Astrocyte (in vitro differentiated cells and primary cell): ENCODE measurements at regions not wholly inside any gene's neighbourhood (a gene's known extent, or its start where the extent isn't known, plus 50 kb on each side); places are given as distances from the start of the nearest gene placed in this dataset.

Experiments used
- DNase-seq: peaks from one replicate; pipeline ENCODE4 v3.0.0-alpha.2; 2010; ENCODE audit warnings: low read depth
- FAIRE-seq: peaks from 2 replicates; lab custom pipeline; 2011; peaks lifted over from hg19 to GRCh38; lab: Jason Lieb, UNC
- H2AFZ ChIP-seq: 2 replicates; pipeline ENCODE4 v1.6.0; 2012; ENCODE audit warnings: low read depth, low read length, inconsistent platforms
- H3K27ac ChIP-seq: 2 replicates; pipeline ENCODE4 v1.5.1; 2011; ENCODE audit warnings: low read depth, low read length, inconsistent platforms
- H3K27me3 ChIP-seq: 2 replicates; pipeline ENCODE4 v1.6.0; 2011; ENCODE audit warnings: low read length, inconsistent platforms; ENCODE audit not compliant: insufficient read depth
- H3K36me3 ChIP-seq: 2 replicates; pipeline ENCODE4 v1.5.1; 2011; ENCODE audit warnings: low read length, inconsistent platforms; ENCODE audit not compliant: insufficient read depth
- H3K4me1 ChIP-seq: 2 replicates; pipeline ENCODE4 v1.5.1; 2011; ENCODE audit warnings: low read length, inconsistent platforms; ENCODE audit not compliant: insufficient read depth
- H3K4me2 ChIP-seq: 2 replicates; pipeline ENCODE4 v1.6.0; 2012; ENCODE audit warnings: low read length, inconsistent platforms
- H3K4me3 ChIP-seq: 2 replicates; pipeline ENCODE4 v1.5.1; 2011; ENCODE audit warnings: low read depth, mild to moderate bottlenecking, low read length, inconsistent platforms; ENCODE audit not compliant: insufficient read depth
- H3K79me2 ChIP-seq: 2 replicates; pipeline ENCODE4 v1.6.0; 2012; ENCODE audit warnings: mild to moderate bottlenecking, low read length, inconsistent platforms; ENCODE audit not compliant: insufficient read depth
- H3K9ac ChIP-seq: 2 replicates; pipeline ENCODE4 v1.6.0; 2012; ENCODE audit warnings: mild to moderate bottlenecking, low read length, inconsistent platforms
- H3K9me3 ChIP-seq: 2 replicates; pipeline ENCODE4 v1.5.1; 2012; ENCODE audit warnings: low read depth, mild to moderate bottlenecking, low read length, inconsistent platforms; ENCODE audit not compliant: insufficient read depth
- H4K20me1 ChIP-seq: 2 replicates; pipeline ENCODE4 v1.6.0; 2012; ENCODE audit warnings: low read length, inconsistent platforms; ENCODE audit not compliant: insufficient read depth
- H3K27ac Mint-ChIP-seq: one replicate; pipeline ENCODE4 v1.8.0; 2021; ENCODE audit warnings: mild to moderate bottlenecking, mixed read lengths; ENCODE audit not compliant: unreplicated experiment
- H3K27me3 Mint-ChIP-seq: one replicate; pipeline ENCODE4 v1.8.0; 2021; ENCODE audit warnings: low read depth, mixed read lengths; ENCODE audit not compliant: unreplicated experiment
- H3K36me3 Mint-ChIP-seq: one replicate; pipeline ENCODE4 v1.8.0; 2021; ENCODE audit warnings: low read depth, mixed read lengths; ENCODE audit not compliant: unreplicated experiment
- H3K4me1 Mint-ChIP-seq: one replicate; pipeline ENCODE4 v1.8.0; 2021; ENCODE audit warnings: low read depth, mixed read lengths; ENCODE audit not compliant: unreplicated experiment
- H3K4me3 Mint-ChIP-seq: one replicate; pipeline ENCODE4 v1.8.0; 2021; ENCODE audit warnings: mild to moderate bottlenecking, moderate library complexity, mixed read lengths; ENCODE audit not compliant: unreplicated experiment
- H3K9me3 Mint-ChIP-seq: one replicate; pipeline ENCODE4 v1.8.0; 2021; ENCODE audit warnings: mild to moderate bottlenecking, mixed read lengths; ENCODE audit not compliant: unreplicated experiment
- CTCF ChIP-seq: IDR thresholded peaks from 2 replicates; pipeline ENCODE4 v1.5.1; 2011; ENCODE audit warnings: low read depth, mild to moderate bottlenecking, inconsistent platforms, low read length, moderate library complexity; ENCODE audit not compliant: insufficient read depth
- EZH2 ChIP-seq: IDR thresholded peaks from 2 replicates; pipeline ENCODE4 v1.6.1; 2012; ENCODE audit warnings: mild to moderate bottlenecking, low read length, inconsistent platforms; ENCODE audit not compliant: insufficient read depth

GRCh38 chr6:81158956-81159355 lies 593.5 kb downstream of the TENT5A start:
- Histone ChIP-seq H3K9ac (no peak overlapping the region), H3K4me1 (no peaks in the 10 kb centered on the region), H3K4me2 (no peak overlapping the region), H2AFZ (no peak overlapping the region), H3K27me3 (no peaks in the 10 kb centered on the region), H3K36me3 (no peaks in the 10 kb centered on the region), H3K9me3 (no peaks in the 10 kb centered on the region), H3K4me3 (no peak overlapping the region), H3K27ac (no peak overlapping the region), H3K79me2 (no peaks in the 10 kb centered on the region), H4K20me1 (no peaks in the 10 kb centered on the region)
- Mint-ChIP-seq H3K4me3 (no peak overlapping the region), H3K9me3 (no peaks in the 10 kb centered on the region), H3K36me3 (no peaks in the 10 kb centered on the region), H3K27ac (no peak overlapping the region), H3K27me3 (no peaks in the 10 kb centered on the region), H3K4me1 (peaks cover 3% of the 10 kb centered on the region)
- TF ChIP-seq CTCF: no peak
- no peak for TF ChIP-seq EZH2
- FAIRE-seq: no peak
- peak; percentile 67 for DNase-seq

GRCh38 chr6:81148751-81149150 lies 603.7 kb downstream of the TENT5A start:
- Histone ChIP-seq H3K36me3 (no peaks in the 10 kb centered on the region), H3K27ac (no peak overlapping the region), H2AFZ (no peak overlapping the region), H3K79me2 (no peaks in the 10 kb centered on the region), H3K9ac (no peak overlapping the region), H4K20me1 (no peaks in the 10 kb centered on the region), H3K4me2 (no peak overlapping the region), H3K4me1 (no peaks in the 10 kb centered on the region), H3K4me3 (no peak overlapping the region), H3K9me3 (peaks cover 5% of the 10 kb centered on the region), H3K27me3 (no peaks in the 10 kb centered on the region)
- TF ChIP-seq EZH2 (no peak), CTCF (no peak)
- FAIRE-seq: no peak
- DNase-seq: peak; percentile 81
- Mint-ChIP-seq H3K27me3 (no peaks in the 10 kb centered on the region), H3K4me3 (no peak overlapping the region), H3K4me1 (peaks cover 4% of the 10 kb centered on the region), H3K36me3 (peaks cover 2% of the 10 kb centered on the region), H3K9me3 (peaks cover 11% of the 10 kb centered on the region), H3K27ac (no peak overlapping the region)

DNA sequence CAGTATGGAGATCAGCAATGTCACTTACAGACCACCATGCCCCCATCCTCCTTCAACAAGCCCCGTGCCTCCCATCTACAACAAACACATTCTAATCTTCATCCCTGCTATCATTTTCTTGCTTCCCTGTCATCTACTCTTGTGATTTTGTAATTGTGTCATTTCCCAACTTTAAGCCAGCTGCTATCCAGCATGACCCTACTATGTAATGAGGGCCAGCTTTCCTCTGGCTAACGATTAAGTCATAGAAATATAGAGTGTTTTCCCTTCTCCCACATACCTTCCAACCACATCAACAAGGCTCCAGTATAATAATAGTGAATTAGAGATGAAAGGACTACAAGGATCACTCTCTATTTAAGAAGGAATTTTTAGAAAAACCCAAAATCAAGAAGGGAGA lies 607.0 kb downstream of the TENT5A start:
- no peak overlapping the region for H3K4me3 ChIP-seq
- no peaks in the 10 kb centered on the region for H3K9me3 ChIP-seq
- Mint-ChIP-seq H3K27ac (no peak overlapping the region), H3K27me3 (no peaks in the 10 kb centered on the region), H3K9me3 (peaks cover 2% of the 10 kb centered on the region), H3K4me3 (no peak overlapping the region), H3K36me3 (no peaks in the 10 kb centered on the region), H3K4me1 (peaks cover 4% of the 10 kb centered on the region)
- H3K9ac ChIP-seq: no peak overlapping the region
- no peak for TF ChIP-seq EZH2
- TF ChIP-seq CTCF: no peak
- no peaks in the 10 kb centered on the region for H3K4me1 ChIP-seq
- no peak overlapping the region for H2AFZ ChIP-seq
- peak; percentile 42 for DNase-seq
- no peaks in the 10 kb centered on the region for H3K27me3 ChIP-seq
- H3K79me2 ChIP-seq: no peaks in the 10 kb centered on the region
- H3K27ac ChIP-seq: no peak overlapping the region
- no peak for FAIRE-seq
- no peak overlapping the region for H3K4me2 ChIP-seq
- no peaks in the 10 kb centered on the region for H4K20me1 ChIP-seq
- H3K36me3 ChIP-seq: no peaks in the 10 kb centered on the region
